SK-N-MC (cell line): ENCODE measurements at regions not wholly inside any gene's neighbourhood (a gene's known extent, or its start where the extent isn't known, plus 50 kb on each side); places are given as distances from the start of the nearest gene placed in this dataset.

Source experiments
- EZH2 ChIP-seq: fragments of 200-600 bp; sonication (generic); IDR thresholded peaks from one replicate; pipeline ENCODE4 v1.6.1; 2017; ENCODE audit warnings: antibody characterized with exemption
- FOXP2 ChIP-seq: optimal IDR thresholded peaks from 2 replicates; pipeline ENCODE3; 2011; ENCODE audit warnings: mild to moderate bottlenecking, moderate library complexity; ENCODE audit not compliant: insufficient read depth; ENCODE audit errors: extremely low read length, control extremely low read depth
- POLR2AphosphoS5 ChIP-seq: IDR thresholded peaks from 2 replicates; pipeline ENCODE4 v1.6.1; 2012; ENCODE audit warnings: mild to moderate bottlenecking, low read depth, low read length, borderline replicate concordance

DNA sequence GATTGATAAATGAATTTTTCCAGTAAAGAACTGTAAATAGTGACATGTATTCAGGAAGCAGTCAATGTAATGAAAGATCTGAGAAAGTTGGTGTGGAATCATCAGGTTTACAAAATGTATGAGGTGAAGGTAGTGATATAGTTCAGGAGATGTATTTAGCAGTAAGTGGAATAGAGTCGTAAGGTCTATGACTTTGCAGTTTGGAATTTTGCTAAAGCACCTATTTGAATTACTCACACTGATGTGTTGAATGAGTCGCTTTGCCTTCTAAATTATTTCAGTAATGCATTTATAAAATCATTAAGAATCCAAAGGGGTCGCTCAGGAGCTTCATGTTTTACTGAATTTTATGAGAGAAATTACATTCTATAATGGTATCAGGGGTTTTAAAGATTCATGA is 713.7 kb downstream of the DSC3 start:
- TF ChIP-seq POLR2AphosphoS5 = no peak
- TF ChIP-seq EZH2 = no peak
- no peak for TF ChIP-seq FOXP2
